H1 (cell line): ENCODE measurements at regions not wholly inside any gene's neighbourhood (a gene's known extent, or its start where the extent isn't known, plus 50 kb on each side); places are given as distances from the start of the nearest gene placed in this dataset.

ENCODE experiments used
- CTCF ChIA-PET: fragments of 300-600 bp; sonication (Branson Sonifier 250); formaldehyde crosslinking; loops from one replicate; lab custom pipeline; 2021; ENCODE audit not compliant: partially characterized antibody; lab: Charles Lee
- POLR2A ChIA-PET: fragments of 300-600 bp; sonication (Branson Sonifier 250); formaldehyde crosslinking; loops from one replicate; lab custom pipeline; 2021; ENCODE audit warnings: inconsistent platforms; ENCODE audit not compliant: partially characterized antibody; lab: Charles Lee
- DNase-seq, 2 experiments: peaks; one replicate each; pipeline versions ENCODE4 v3.0.0 to v3.0.0-alpha.2; 2010 to 2022; ENCODE audit warnings: low spot score in 2 of 2, low read depth in 1 of 2, mixed read lengths in 1 of 2
- FAIRE-seq: peaks from 2 replicates; lab custom pipeline; 2011; peaks lifted over from hg19 to GRCh38; lab: Jason Lieb, UNC
- H2AFZ ChIP-seq: 2 replicates; pipeline ENCODE4 v1.8.1; 2012; ENCODE audit warnings: low read length, inconsistent platforms
- H2AK5ac ChIP-seq: 2 replicates; pipeline ENCODE4 v1.6.1; 2013; ENCODE audit warnings: low read depth, low read length
- H2BK120ac ChIP-seq: replicated peaks from 2 replicates; pipeline ENCODE3; 2013; ENCODE audit warnings: low read depth, low read length, inconsistent platforms
- H2BK12ac ChIP-seq: 2 replicates; pipeline ENCODE4 v1.6.1; 2013; ENCODE audit warnings: low read depth, low read length
- H2BK15ac ChIP-seq: 2 replicates; pipeline ENCODE4 v1.6.1; 2013; ENCODE audit warnings: low read length
- H2BK20ac ChIP-seq: 2 replicates; pipeline ENCODE4 v1.6.1; 2013; ENCODE audit warnings: low read length
- H2BK5ac ChIP-seq: 2 replicates; pipeline ENCODE4 v1.6.1; 2013; ENCODE audit warnings: low read depth, low read length
- H3K14ac ChIP-seq: 2 replicates; pipeline ENCODE4 v1.6.1; 2013; ENCODE audit warnings: inconsistent platforms; ENCODE audit not compliant: insufficient read length
- H3K18ac ChIP-seq: 2 replicates; pipeline ENCODE4 v1.6.1; 2013; ENCODE audit warnings: low read length; ENCODE audit errors: extremely low read depth
- H3K23ac ChIP-seq: 2 replicates; pipeline ENCODE4 v1.6.1; 2013; ENCODE audit warnings: inconsistent platforms; ENCODE audit not compliant: insufficient read length
- H3K23me2 ChIP-seq: 2 replicates; pipeline ENCODE4 v1.6.1; 2013; ENCODE audit warnings: low read depth, low read length
- H3K27ac ChIP-seq: 2 replicates; pipeline ENCODE4 v1.6.1; 2011; ENCODE audit warnings: low read depth, low read length, inconsistent platforms
- H3K27me3 ChIP-seq, 4 experiments: replicated peaks in 1 of 4; 1 replicate in 1 of 4; 2 replicates in 3 of 4; pipeline versions ENCODE4 v1.6.1 to v1.8.1; 2011 to 2013; ENCODE audit warnings: low read length in 3 of 4, mild to moderate bottlenecking in 3 of 4, inconsistent platforms in 2 of 4, mixed read lengths in 2 of 4, moderate library complexity in 1 of 4; ENCODE audit not compliant: control insufficient read depth in 3 of 4, insufficient read depth in 3 of 4; ENCODE audit errors: extremely low read depth in 1 of 4
- H3K36me3 ChIP-seq, 4 experiments: 2 replicates each; pipeline versions ENCODE4 v1.6.1 to v1.8.1; 2011 to 2013; ENCODE audit warnings: mild to moderate bottlenecking in 4 of 4, low read length in 3 of 4, moderate library complexity in 2 of 4, control low read depth in 1 of 4, inconsistent platforms in 1 of 4; ENCODE audit not compliant: insufficient read depth in 4 of 4, control insufficient read depth in 2 of 4
- H3K4ac ChIP-seq: replicated peaks from 2 replicates; pipeline ENCODE3; 2013; ENCODE audit warnings: low read length, low read depth, mixed read lengths, inconsistent platforms; ENCODE audit not compliant: insufficient read length
- H3K4me1 ChIP-seq, 4 experiments: replicated peaks in 1 of 4; 1 replicate in 1 of 4; 2 replicates in 3 of 4; pipeline versions ENCODE4 v1.6.1 to v1.8.1; 2011 to 2013; ENCODE audit warnings: low read length in 3 of 4, inconsistent platforms in 2 of 4, mixed read lengths in 1 of 4; ENCODE audit not compliant: insufficient read depth in 4 of 4, control insufficient read depth in 3 of 4
- H3K4me2 ChIP-seq, 2 experiments: 2 replicates each; pipeline versions ENCODE4 v1.6.1 to v1.8.1; 2011 to 2013; ENCODE audit warnings: low read depth in 2 of 2, low read length in 2 of 2, control low read depth in 1 of 2, inconsistent platforms in 1 of 2, mild to moderate bottlenecking in 1 of 2; ENCODE audit not compliant: insufficient read depth in 1 of 2
- H3K4me3 ChIP-seq, 4 experiments: fragments of 200-600, 300-600 bp in 1 of 4; sonication (generic), shearing (Covaris generic), sonication (Bioruptor Twin) in 1 of 4; 2 replicates each; pipeline versions ENCODE4 v1.5.1 to v1.8.1; 2011 to 2016; ENCODE audit warnings: low read length in 4 of 4, low read depth in 3 of 4, control low read depth in 2 of 4, inconsistent platforms in 2 of 4, mild to moderate bottlenecking in 2 of 4, mixed read lengths in 1 of 4, moderate library complexity in 1 of 4; ENCODE audit not compliant: insufficient read depth in 2 of 4; ENCODE audit errors: extremely low read depth in 1 of 4
- H3K56ac ChIP-seq: replicated peaks from 2 replicates; pipeline ENCODE3; 2013; ENCODE audit warnings: low read depth, mild to moderate bottlenecking, mixed read lengths, low read length, inconsistent platforms; ENCODE audit not compliant: insufficient read length
- H3K79me1 ChIP-seq: 2 replicates; pipeline ENCODE4 v1.6.1; 2013; ENCODE audit warnings: low read depth, low read length, control low read depth
- H3K79me2 ChIP-seq, 2 experiments: 2 replicates each; pipeline versions ENCODE4 v1.6.1 to v1.8.1; 2012 to 2013; ENCODE audit warnings: low read length in 2 of 2, mild to moderate bottlenecking in 2 of 2, inconsistent platforms in 1 of 2; ENCODE audit not compliant: insufficient read depth in 2 of 2, control insufficient read depth in 1 of 2
- H3K9ac ChIP-seq, 4 experiments: replicated peaks in 1 of 4; 1 replicate in 1 of 4; 2 replicates in 3 of 4; pipeline versions ENCODE4 v1.6.1 to v1.8.1; 2011 to 2013; ENCODE audit warnings: low read depth in 3 of 4, low read length in 3 of 4, control low read depth in 2 of 4, mild to moderate bottlenecking in 2 of 4, moderate library complexity in 2 of 4, inconsistent platforms in 1 of 4; ENCODE audit errors: extremely low read depth in 1 of 4
- H3K9me3 ChIP-seq, 2 experiments: 2 replicates each; pipeline versions ENCODE4 v1.6.1 to v1.8.1; 2012 to 2013; ENCODE audit warnings: mild to moderate bottlenecking in 2 of 2, moderate library complexity in 2 of 2, control low read depth in 1 of 2, inconsistent platforms in 1 of 2, low read depth in 1 of 2, low read length in 1 of 2, mixed read lengths in 1 of 2; ENCODE audit not compliant: insufficient read depth in 2 of 2
- H4K20me1 ChIP-seq, 2 experiments: replicated peaks in 1 of 2; 2 replicates each; pipeline versions ENCODE3 to v1.8.1; 2011 to 2013; ENCODE audit warnings: inconsistent platforms in 2 of 2, low read length in 2 of 2, mild to moderate bottlenecking in 1 of 2; ENCODE audit not compliant: insufficient read depth in 2 of 2, control insufficient read depth in 1 of 2
- H4K5ac ChIP-seq: 2 replicates; pipeline ENCODE4 v1.6.1; 2013; ENCODE audit warnings: low read length, low read depth, mixed read lengths, inconsistent platforms; ENCODE audit not compliant: insufficient read length
- H4K8ac ChIP-seq: 2 replicates; pipeline ENCODE4 v1.8.0; 2013; ENCODE audit warnings: mild to moderate bottlenecking, moderate library complexity, low read length, inconsistent platforms; ENCODE audit not compliant: insufficient read depth; ENCODE audit errors: extremely low read depth
- H4K91ac ChIP-seq: replicated peaks from 2 replicates; pipeline ENCODE3; 2013; ENCODE audit warnings: low read length, mixed read lengths, inconsistent platforms; ENCODE audit not compliant: insufficient read length
- CREB1 ChIP-seq: IDR thresholded peaks from 2 replicates; pipeline ENCODE4 v1.6.1; 2012; ENCODE audit warnings: inconsistent platforms
- HDAC2 ChIP-seq, 2 experiments: fragments of 300-600 bp in 1 of 2; sonication (generic) in 1 of 2; IDR thresholded peaks; 2 replicates each; pipeline ENCODE4 v1.6.1; 2011 to 2012; ENCODE audit warnings: low read depth in 2 of 2, low read length in 2 of 2, mild to moderate bottlenecking in 2 of 2, moderate library complexity in 2 of 2, borderline replicate concordance in 1 of 2, inconsistent platforms in 1 of 2
- POLR2A ChIP-seq, 2 experiments: IDR thresholded peaks; 1 replicate in 1 of 2; 2 replicates in 1 of 2; pipeline ENCODE4 v1.6.1; 2011; ENCODE audit warnings: low read depth in 2 of 2, low read length in 2 of 2, mild to moderate bottlenecking in 2 of 2; ENCODE audit errors: control extremely low read depth in 1 of 2
- WGBS, 2 experiments: shearing (Covaris generic) in 1 of 2; methylation state at CpG; one replicate each; pipeline versions ENCODE4 v1.1.6 to v1.1.7; 2013 to 2015; ENCODE audit warnings: low lambda C conversion rate in 2 of 2, mixed read lengths in 2 of 2, inconsistent platforms in 1 of 2, low coverage in 1 of 2, missing lambda C conversion rate in 1 of 2; ENCODE audit not compliant: insufficient replicate concordance in 2 of 2, insufficient coverage in 1 of 2, insufficient read length in 1 of 2; ENCODE audit errors: extremely low coverage in 1 of 2, missing lambda C conversion rate in 1 of 2; 5-methylcytosine and 5-hydroxymethylcytosine counted together

- no peak overlapping the region; the same call in 1 of the 2 replicates for H2BK20ac ChIP-seq
- POLR2A ChIA-PET, result no interaction called here
Measured at GRCh38 chr11:41713030-41713429, 253.6 kb upstream of the LRRC4C start.

More at GRCh38 chr11:41713030-41713429, 253.6 kb upstream of the LRRC4C start:
- 96% methylated on average over 3 of the region's 3 CpGs; no CpG with 5 or more reads in 1 of the 2 experiments for WGBS, 2 experiments
- Histone ChIP-seq H3K27ac (no peak overlapping the region), H3K36me3 (no peaks in the 10 kb centered on the region), H2BK120ac (no peak overlapping the region), H4K20me1 (no peaks in the 10 kb centered on the region), H3K23ac (no peak overlapping the region), H3K9ac (no peak overlapping the region), H2AK5ac (no peak overlapping the region), H3K9me3 (no peaks in the 10 kb centered on the region), H3K14ac (no peak overlapping the region), H4K91ac (peak overlapping the region; percentile 66), H2BK12ac (no peak overlapping the region), H4K8ac (no peak overlapping the region), H3K23me2 (no peaks in the 10 kb centered on the region), H3K27me3 (no peaks in the 10 kb centered on the region), H3K18ac (no peak overlapping the region), H3K4ac (no peak overlapping the region)
- no peak for DNase-seq
- FAIRE-seq, result no peak
- no peak for TF ChIP-seq HDAC2 (IDR thresholded peaks at IDR 0.05; ENCODE audit: borderline replicate concordance in 1 of 2, low read depth in 2 of 2, low read length in 2 of 2)
- TF ChIP-seq POLR2A (IDR thresholded peaks at IDR 0.05; ENCODE audit: control extremely low read depth in 1 of 2, low read depth in 2 of 2, low read length in 2 of 2), result no peak
- no peak for TF ChIP-seq CREB1
- TF ChIP-seq, all 59 proteins: peak for 0
- Histone ChIP-seq H2AFZ (no peak overlapping the region), H3K79me2 (no peaks in the 10 kb centered on the region), H2BK15ac (no peak overlapping the region), H3K4me3 (no peak overlapping the region), H3K4me1 (peaks cover 0 to 10% (median 7%) of the 10 kb centered on the region in 4 experiments; a peak in 6 of 7 replicates), H3K79me1 (no peaks in the 10 kb centered on the region), H2BK5ac (peak overlapping the region; percentile 20; the same call in 1 of the 2 replicates), H4K5ac (no peak overlapping the region), H3K4me2 (no peak overlapping the region), H3K56ac (no peak overlapping the region)
- CTCF ChIA-PET, result no interaction called here
